ENCODE measurements at regions not wholly inside any gene's neighbourhood (a gene's known extent, or its start where the extent isn't known, plus 50 kb on each side); places are given as distances from the start of the nearest gene placed in this dataset.
A peak's percentile ranks its signal among the peaks of the same experiment; 100 is the strongest.
"Not testable (repeated sequence)": the region's sequence is repeated elsewhere in the genome, so short reads cannot be mapped to it uniquely, and the experiment has no call there.

GRCh38 chr2:47721296-47721695 is 61.6 kb upstream of the MSH6 start:
- no peak for TF ChIP-seq POLR2A (IDR thresholded peaks at IDR 0.05)
- TF ChIP-seq CTCF (IDR thresholded peaks at IDR 0.05), result no peak
- Histone ChIP-seq H3K27me3 (no peaks in the 10 kb centered on the region), H3K4me1 (no peaks in the 10 kb centered on the region), H3K27ac (no peak overlapping the region), H3K4me3 (no peak overlapping the region), H3K9me3 (no peaks in the 10 kb centered on the region), H3K36me3 (ENCODE audit: low read depth, missing control alignments) (no peaks in the 10 kb centered on the region)
- no peak for DNase-seq
- 92 to 93% methylated on average over 8 of the region's 8 CpGs for WGBS, 2 donors
- intact Hi-C loops (cut with DNase I; ENCODE audit: low total_unique reads), result no loop called here

GRCh38 chr2:47720559-47720958 is 62.4 kb upstream of the MSH6 start:
- no peak overlapping the region for H3K27ac ChIP-seq
- WGBS, 2 donors, result 0 to 10% methylated on average over 2 of the region's 2 CpGs
- no peaks in the 10 kb centered on the region for H3K9me3 ChIP-seq
- H3K4me1 ChIP-seq, result no peaks in the 10 kb centered on the region
- intact Hi-C loops (cut with DNase I; ENCODE audit: low total_unique reads), result no loop called here
- no peak for TF ChIP-seq CTCF (IDR thresholded peaks at IDR 0.05)
- TF ChIP-seq POLR2A (IDR thresholded peaks at IDR 0.05), result no peak
- H3K36me3 ChIP-seq (ENCODE audit: low read depth, missing control alignments), result no peaks in the 10 kb centered on the region
- no peaks in the 10 kb centered on the region for H3K27me3 ChIP-seq
- no peak for DNase-seq
- H3K4me3 ChIP-seq, result no peak overlapping the region

DNA sequence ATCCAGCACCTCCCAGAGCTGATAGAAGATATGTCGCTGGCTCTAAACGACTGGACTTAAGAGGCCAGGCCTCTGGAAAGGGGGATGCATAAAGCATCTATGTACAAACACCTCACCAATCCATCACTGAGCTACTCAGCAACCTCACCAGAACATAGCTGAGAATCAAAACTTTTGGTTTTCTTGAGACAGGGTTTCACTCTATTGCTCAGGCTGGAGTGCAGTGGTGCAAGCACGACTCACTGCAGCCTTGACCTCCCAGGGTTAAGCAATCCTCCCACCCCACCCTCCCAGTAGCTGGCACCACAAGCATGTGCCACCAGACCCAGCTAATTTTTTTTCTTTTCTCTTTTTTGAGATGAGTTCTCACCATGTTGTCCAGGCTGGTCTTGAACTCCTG is 62.9 kb upstream of the MSH6 start:
- 52 to 62% methylated on average over 3 of the region's 3 CpGs for WGBS, 2 donors
- TF ChIP-seq POLR2A (IDR thresholded peaks at IDR 0.05) (no peak), CTCF (IDR thresholded peaks at IDR 0.05) (no peak)
- intact Hi-C loops (cut with DNase I; ENCODE audit: low total_unique reads), result no loop called here
- H3K36me3 ChIP-seq (ENCODE audit: low read depth, missing control alignments), result no peaks in the 10 kb centered on the region
- H3K4me1 ChIP-seq, result no peaks in the 10 kb centered on the region
- H3K27ac ChIP-seq, result no peak overlapping the region
- H3K9me3 ChIP-seq, result no peaks in the 10 kb centered on the region
- no peak for DNase-seq
- H3K4me3 ChIP-seq, result no peak overlapping the region
- H3K27me3 ChIP-seq, result no peaks in the 10 kb centered on the region

GRCh38 chr2:47719099-47719498 is 63.8 kb upstream of the MSH6 start:
- 68 to 70% methylated on average over 4 of the region's 4 CpGs for WGBS, 2 donors
- H3K4me1 ChIP-seq, result no peaks in the 10 kb centered on the region
- no peaks in the 10 kb centered on the region for H3K9me3 ChIP-seq
- no peaks in the 10 kb centered on the region for H3K36me3 ChIP-seq (ENCODE audit: low read depth, missing control alignments)
- no peak for TF ChIP-seq POLR2A (IDR thresholded peaks at IDR 0.05)
- no peak for TF ChIP-seq CTCF (IDR thresholded peaks at IDR 0.05)
- DNase-seq, result no peak
- intact Hi-C loops (cut with DNase I; ENCODE audit: low total_unique reads), result no loop called here
- no peaks in the 10 kb centered on the region for H3K27me3 ChIP-seq
- H3K4me3 ChIP-seq, result no peak overlapping the region
- H3K27ac ChIP-seq, result no peak overlapping the region

DNA sequence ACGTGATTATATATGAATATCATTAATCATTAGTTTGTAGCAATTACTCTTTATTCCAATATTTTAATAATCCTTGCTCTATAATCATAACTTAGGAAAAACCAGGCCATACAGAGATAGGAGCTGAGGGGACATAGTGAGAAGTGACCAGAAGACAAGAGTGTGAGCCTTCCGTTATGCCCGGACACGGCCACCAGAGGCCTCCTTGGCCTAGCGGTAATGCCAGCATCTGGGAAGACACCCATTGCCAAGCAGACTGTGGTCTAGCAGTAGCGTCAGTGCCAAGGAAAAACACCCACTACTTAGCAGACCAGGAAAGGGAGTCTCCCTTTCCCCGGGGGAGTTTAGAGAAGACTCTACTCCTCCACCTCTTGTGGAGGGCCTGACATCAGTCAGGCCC is 66.6 kb upstream of the MSH6 start:
- intact Hi-C loops (cut with DNase I; ENCODE audit: low total_unique reads); H3K27me3 ChIP-seq; H3K27ac ChIP-seq; H3K4me1 ChIP-seq; H3K4me3 ChIP-seq; H3K9me3 ChIP-seq; H3K36me3 ChIP-seq (ENCODE audit: low read depth, missing control alignments): not testable (repeated sequence)
- peak; percentile 17 for DNase-seq
- 72 to 85% methylated on average over 7 of the region's 7 CpGs for WGBS, 2 donors

Data from testis (tissue), 2 donors.